GM23248 (cell line): ENCODE measurements at regions not wholly inside any gene's neighbourhood (a gene's known extent, or its start where the extent isn't known, plus 50 kb on each side); places are given as distances from the start of the nearest gene placed in this dataset.

Experiments
- EZH2 ChIP-seq: fragments of 200-600 bp; sonication (generic); IDR thresholded peaks from 2 replicates; pipeline ENCODE4 v1.6.1; 2018; ENCODE audit warnings: antibody characterized with exemption, mild to moderate bottlenecking; ENCODE audit not compliant: insufficient read depth, poor library complexity, severe bottlenecking
- EZH2phosphoT487 ChIP-seq: fragments of 200-600 bp; sonication (generic); IDR thresholded peaks from 2 replicates; pipeline ENCODE4 v1.6.1; 2018; ENCODE audit warnings: antibody characterized with exemption, moderate library complexity, mild to moderate bottlenecking, low read depth; ENCODE audit not compliant: insufficient read depth

DNA sequence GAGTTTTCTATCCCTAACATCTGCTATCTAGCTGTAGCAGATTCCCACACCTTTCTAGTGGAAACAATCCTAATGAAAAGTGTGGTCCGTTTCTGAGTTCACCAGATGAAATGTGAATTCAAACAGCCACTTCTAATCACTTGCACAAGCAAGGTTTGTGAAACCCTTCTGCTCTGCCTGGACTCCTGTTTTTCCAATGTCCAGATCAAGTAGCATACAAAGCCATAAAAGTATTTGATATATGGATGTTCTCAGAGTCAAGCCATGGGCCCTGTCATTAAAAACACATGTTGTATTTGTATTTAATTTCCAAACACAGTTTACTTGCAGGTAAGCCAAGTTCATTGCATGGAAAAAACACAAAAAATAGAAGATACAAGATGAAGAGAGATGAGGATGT lies 570.4 kb downstream of the NR2F1-AS1 start:
- TF ChIP-seq EZH2phosphoT487 = no peak
- no peak for TF ChIP-seq EZH2
